HCT116 (cell line): ENCODE measurements at regions not wholly inside any gene's neighbourhood (a gene's known extent, or its start where the extent isn't known, plus 50 kb on each side); places are given as distances from the start of the nearest gene placed in this dataset.

Source experiments
- ATAC-seq: fragments of 200-7000 bp; cut with Tn5 transposase; 2 replicates; pipeline ENCODE4 v1.9.1; 2020; ENCODE audit warnings: mild to moderate bottlenecking, moderate library complexity
- BruUV-seq: library from RNA; stranded (reverse); fragments of 400-500 nt; replicated peaks from 2 replicates; lab custom pipeline; 2021; lab: Mats Ljungman, UMichigan
- CTCF ChIA-PET: fragments of 300-600 bp; sonication (Branson Sonifier 250); formaldehyde crosslinking; loops from one replicate; lab custom pipeline; 2021; ENCODE audit warnings: antibody characterized with exemption; lab: Charles Lee
- POLR2A ChIA-PET: fragments of 300-600, 350-600 bp; sonication (Branson Sonifier 250); formaldehyde crosslinking; loops from one replicate; lab custom pipeline; 2021; ENCODE audit warnings: antibody characterized with exemption; lab: Charles Lee
- RAD21 ChIA-PET, 2 experiments: fragments of 300-600 bp; sonication (Branson Sonifier 250); formaldehyde crosslinking; loops; one replicate each; lab custom pipeline; 2023; ENCODE audit warnings: low total read pairs in 2 of 2; ENCODE audit not compliant: uncharacterized antibody in 2 of 2, unreplicated experiment in 2 of 2, low non-redundant PET in 1 of 2; lab: Charles Lee
- DNase-seq: peaks from one replicate; pipeline ENCODE4 v3.0.0-alpha.2; 2010; ENCODE audit warnings: low read depth, low spot score
- H2AFZ ChIP-seq: fragments of 200-600 bp; shearing (Covaris generic), sonication (generic); 2 replicates; pipeline ENCODE4 v1.6.1; 2017; ENCODE audit warnings: low read depth, mixed run types, mixed read lengths, antibody characterized with exemption, low read length; ENCODE audit not compliant: poor library complexity, severe bottlenecking
- H3K27ac ChIP-seq: 2 replicates; pipeline ENCODE4 v1.5.1; 2012; ENCODE audit warnings: low read depth, low read length
- H3K27me3 ChIP-seq: fragments of 200-600 bp; sonication (generic); 2 replicates; pipeline ENCODE4 v1.6.1; 2016; ENCODE audit warnings: mixed run types, low read length, mixed read lengths; ENCODE audit not compliant: insufficient read depth
- H3K36me3 ChIP-seq, 2 experiments: fragments of 200-500 bp in 1 of 2; fragments of 200-600 bp in 1 of 2; sonication (Bioruptor generic) in 1 of 2; sonication (generic) in 1 of 2; 2 replicates each; pipeline versions ENCODE4 v1.5.1 to v1.6.1; 2014 to 2016; ENCODE audit warnings: low read length in 2 of 2, inconsistent platforms in 1 of 2, mixed read lengths in 1 of 2, mixed run types in 1 of 2; ENCODE audit not compliant: insufficient read depth in 2 of 2, control insufficient read depth in 1 of 2
- H3K4me1 ChIP-seq, 2 experiments: fragments of 200-600 bp in 1 of 2; sonication (generic) in 1 of 2; 2 replicates each; pipeline versions ENCODE4 v1.5.1 to v1.6.1; 2012 to 2017; ENCODE audit warnings: low read length in 2 of 2, inconsistent platforms in 1 of 2, mild to moderate bottlenecking in 1 of 2, mixed read lengths in 1 of 2, mixed run types in 1 of 2, moderate library complexity in 1 of 2; ENCODE audit not compliant: insufficient read depth in 2 of 2, control insufficient read depth in 1 of 2
- H3K4me2 ChIP-seq: fragments of 200-600 bp; sonication (generic); 2 replicates; pipeline ENCODE4 v1.6.1; 2017; ENCODE audit warnings: mixed run types, low read length, mixed read lengths
- H3K4me3 ChIP-seq, 2 experiments: fragments of 200-600 bp in 1 of 2; sonication (generic) in 1 of 2; replicated peaks in 1 of 2; 2 replicates each; pipeline ENCODE4 v1.5.1; 2011 to 2016; ENCODE audit warnings: low read length in 2 of 2, control low read depth in 1 of 2, low read depth in 1 of 2, mild to moderate bottlenecking in 1 of 2, mixed read lengths in 1 of 2, mixed run types in 1 of 2
- H3K79me2 ChIP-seq: fragments of 200-600 bp; sonication (generic); 2 replicates; pipeline ENCODE4 v1.6.1; 2017; ENCODE audit warnings: mild to moderate bottlenecking, mixed run types, low read length, moderate library complexity, mixed read lengths; ENCODE audit not compliant: insufficient read depth
- H3K9ac ChIP-seq: fragments of 200-600 bp; sonication (generic); 2 replicates; pipeline ENCODE4 v1.6.1; 2016; ENCODE audit warnings: low read length, mixed read lengths
- H3K9me2 ChIP-seq: fragments of 200-600 bp; sonication (generic), shearing (Covaris generic); 2 replicates; pipeline ENCODE4 v1.6.1; 2017; ENCODE audit warnings: mixed run types, mild to moderate bottlenecking, moderate library complexity; ENCODE audit not compliant: insufficient read depth
- H3K9me3 ChIP-seq, 2 experiments: fragments of 200-500 bp in 1 of 2; fragments of 200-600 bp in 1 of 2; sonication (Bioruptor generic) in 1 of 2; sonication (generic) in 1 of 2; 2 replicates each; pipeline ENCODE4 v1.6.1; 2014 to 2017; ENCODE audit warnings: low read length in 2 of 2, mixed read lengths in 2 of 2, inconsistent platforms in 1 of 2, low read depth in 1 of 2, mild to moderate bottlenecking in 1 of 2, mixed run types in 1 of 2, moderate library complexity in 1 of 2; ENCODE audit not compliant: control insufficient read depth in 1 of 2, insufficient read depth in 1 of 2
- H4K20me1 ChIP-seq: fragments of 200-600 bp; sonication (generic), shearing (Covaris generic); 2 replicates; pipeline ENCODE4 v1.6.1; 2017; ENCODE audit warnings: mixed run types, mild to moderate bottlenecking, moderate library complexity; ENCODE audit not compliant: insufficient read depth
- CEBPB ChIP-seq: IDR thresholded peaks from 2 replicates; pipeline ENCODE4 v1.6.1; 2012; ENCODE audit warnings: low read depth
- CTCF ChIP-seq, 3 experiments: fragments of 200-600 bp in 1 of 3; sonication (generic) in 1 of 3; IDR thresholded peaks in 2 of 3; conservative IDR thresholded peaks in 1 of 3; 2 replicates each; pipeline ENCODE4 v1.5.1; 2012 to 2017; ENCODE audit warnings: low read depth in 2 of 3, low read length in 2 of 3, antibody characterized with exemption in 1 of 3, borderline replicate concordance in 1 of 3, control low read depth in 1 of 3, mild to moderate bottlenecking in 1 of 3, mixed read lengths in 1 of 3, mixed run types in 1 of 3, moderate library complexity in 1 of 3; ENCODE audit not compliant: insufficient read depth in 1 of 3
- EGR1 ChIP-seq: IDR thresholded peaks from 2 replicates; pipeline ENCODE4 v1.6.1; 2012; ENCODE audit warnings: low read depth
- EZH2 ChIP-seq: fragments of 200-600 bp; sonication (generic); IDR thresholded peaks from 2 replicates; pipeline ENCODE4 v1.6.1; 2017; ENCODE audit warnings: antibody characterized with exemption, mixed run types
- FOSL1 ChIP-seq: IDR thresholded peaks from 2 replicates; pipeline ENCODE4 v1.6.1; 2012; ENCODE audit warnings: low read depth
- JUND ChIP-seq: IDR thresholded peaks from 2 replicates; pipeline ENCODE4 v1.6.1; 2012
- MAX ChIP-seq: IDR thresholded peaks from 2 replicates; pipeline ENCODE4 v1.6.1; 2012
- POLR2A ChIP-seq: IDR thresholded peaks from 2 replicates; pipeline ENCODE4 v1.7.0; 2011; ENCODE audit warnings: borderline replicate concordance; ENCODE audit not compliant: insufficient read depth, insufficient read length; ENCODE audit errors: extremely low read depth
- POLR2AphosphoS5 ChIP-seq: IDR thresholded peaks from 2 replicates; pipeline ENCODE4 v1.6.1; 2011; ENCODE audit warnings: mild to moderate bottlenecking, low read depth, low read length, moderate library complexity
- REST ChIP-seq: IDR thresholded peaks from 2 replicates; pipeline ENCODE4 v1.6.1; 2012; ENCODE audit warnings: low read depth
- SP1 ChIP-seq: IDR thresholded peaks from 2 replicates; pipeline ENCODE4 v1.6.1; 2012; ENCODE audit warnings: low read depth
- YY1 ChIP-seq: IDR thresholded peaks from 2 replicates; pipeline ENCODE4 v1.6.1; 2011; ENCODE audit warnings: low read length, low read depth, moderate library complexity, mild to moderate bottlenecking; ENCODE audit not compliant: insufficient replicate concordance; ENCODE audit errors: extremely low read depth
- ZFX ChIP-seq: fragments of 450-650 bp; IDR thresholded peaks from 2 replicates; pipeline ENCODE4 v1.6.1; 2017
- ZNF274 ChIP-seq: fragments of 200-500 bp; sonication (Bioruptor generic); IDR thresholded peaks from 2 replicates; pipeline ENCODE4 v1.6.1; 2014; ENCODE audit warnings: mild to moderate bottlenecking, low read depth, low read length, inconsistent platforms
- intact Hi-C: fragments of 100-400 bp; cut with micrococcal nuclease; formaldehyde crosslinking; loops from 2 replicates; pipeline ENCODE4 v1.10.0; 2022

- H3K9ac ChIP-seq = no peak overlapping the region
- H3K79me2 ChIP-seq = no peaks in the 10 kb centered on the region
- RAD21 ChIA-PET = no interaction called here
- no peak overlapping the region for H3K4me2 ChIP-seq
- H3K27ac ChIP-seq = no peak overlapping the region
- POLR2A ChIA-PET = no interaction called here
- no peaks in the 10 kb centered on the region for H4K20me1 ChIP-seq
- TF ChIP-seq MAX (no peak), POLR2AphosphoS5 (no peak), CEBPB (no peak), FOSL1 (no peak), POLR2A (no peak), ZNF274 (no peak), EZH2 (no peak), REST (no peak), ZFX (no peak), EGR1 (no peak), CTCF (IDR thresholded peaks at IDR 0.05 in 2 of 3, conservative IDR thresholded peaks at IDR 0.05 in 1 of 3; ENCODE audit: borderline replicate concordance in 1 of 3, insufficient read depth in 1 of 3, low read depth in 2 of 3, low read length in 2 of 3) (no peak), YY1 (no peak), SP1 (no peak), JUND (no peak)
- DNase-seq (no peak), ATAC-seq (no peak)
- H3K27me3 ChIP-seq = peaks cover 6% of the 10 kb centered on the region; the same call in 1 of the 2 replicates
- CTCF ChIA-PET = no interaction called here
- no peaks in the 10 kb centered on the region for H3K9me3 ChIP-seq
- no peak overlapping the region for H2AFZ ChIP-seq
- H3K4me3 ChIP-seq = no peak overlapping the region
- no peaks in the 10 kb centered on the region for H3K4me1 ChIP-seq
- intact Hi-C loops = no loop called here
- BruUV-seq = no TSS peak
- H3K36me3 ChIP-seq = no peaks in the 10 kb centered on the region
- H3K9me2 ChIP-seq = no peaks in the 10 kb centered on the region
Measured at GRCh38 chr5:158606233-158606632, 493.5 kb downstream of the EBF1 start.
